Heart left ventricle (tissue), 16 donors: ENCODE measurements at regions not wholly inside any gene's neighbourhood (a gene's known extent, or its start where the extent isn't known, plus 50 kb on each side); places are given as distances from the start of the nearest gene placed in this dataset.

Experiments
- ATAC-seq, 4 donors: fragments of 200-7000 bp; cut with Tn5 transposase; one replicate each; pipeline ENCODE4 v1.9.1; 2020 to 2022; ENCODE audit warnings: moderate library complexity in 4 of 4, mild to moderate bottlenecking in 3 of 4, moderate number of reproducible peaks in 1 of 4
- DNase-seq, 5 donors: peaks; one replicate each; pipeline ENCODE4 v3.0.0-alpha.2; 2020
- H3K27ac ChIP-seq, 12 donors: fragments of 200-600 bp; sonication (generic) in 4 of 12; one replicate each; pipeline versions ENCODE4 v1.5.0 to v1.8.0; 2016 to 2022; ENCODE audit warnings: mild to moderate bottlenecking in 2 of 12
- H3K27me3 ChIP-seq, 9 donors: fragments of 200-600 bp; sonication (generic) in 2 of 9; one replicate each; pipeline versions ENCODE4 v1.5.1 to v1.8.0; 2016 to 2022; ENCODE audit warnings: mild to moderate bottlenecking in 3 of 9
- H3K36me3 ChIP-seq, 9 donors: fragments of 200-600 bp; sonication (generic) in 2 of 9; one replicate each; pipeline versions ENCODE4 v1.5.0 to v1.8.0; 2018 to 2022; ENCODE audit warnings: mild to moderate bottlenecking in 2 of 9
- H3K4me1 ChIP-seq, 12 donors: fragments of 200-600 bp; sonication (generic) in 4 of 12; one replicate each; pipeline versions ENCODE4 v1.5.0 to v1.8.0; 2016 to 2022; ENCODE audit warnings: mild to moderate bottlenecking in 3 of 12
- H3K4me3 ChIP-seq, 12 donors: fragments of 200-600 bp; sonication (generic) in 4 of 12; one replicate each; pipeline versions ENCODE4 v1.5.0 to v1.8.0; 2017 to 2022; ENCODE audit warnings: mild to moderate bottlenecking in 9 of 12, moderate library complexity in 4 of 12
- H3K9me3 ChIP-seq, 12 donors: fragments of 200-600 bp; sonication (generic) in 4 of 12; one replicate each; pipeline versions ENCODE4 v1.5.0 to v1.8.0; 2016 to 2022; ENCODE audit warnings: mild to moderate bottlenecking in 1 of 12
- CTCF ChIP-seq, 12 donors: fragments of 200-600 bp; sonication (generic) in 4 of 12; IDR thresholded peaks; one replicate each; pipeline versions ENCODE4 v1.5.0 to v1.8.0; 2018 to 2022; ENCODE audit warnings: antibody characterized with exemption in 12 of 12, mild to moderate bottlenecking in 5 of 12
- POLR2A ChIP-seq, 2 donors: fragments of 450-650 bp; IDR thresholded peaks; one replicate each; pipeline ENCODE4 v1.6.1; 2017; ENCODE audit warnings: antibody characterized with exemption in 2 of 2, mild to moderate bottlenecking in 2 of 2, moderate library complexity in 2 of 2
- WGBS, 4 donors: extraction: QIAGEN DNeasy Blood & Tissue Kit in 2 of 4; methylation state at CpG; one replicate each; pipeline versions ENCODE4 v1.1.5 to v1.1.7; 2013 to 2018; 5-methylcytosine and 5-hydroxymethylcytosine counted together
- intact Hi-C, 10 donors: fragments of 100-400 bp; cut with DNase I; formaldehyde crosslinking; loops; one replicate each; pipeline versions ENCODE4 v1.11.1 to v1.14.2; 2022
- donor health status: ischemic (EF 13 %, LVEDD 7.1; RV severe dilation, severe dysfunction).
- donor health status: healthy with polysubstance abuse.
- donor health status: DM: no; HTN: yes; CAD: no.
- donor health status: DM: no; HTN: no; CAD: no.
- donor health status: ischemic (EF 25% LVEDD 6.9; RV normal size, moderate dysfunction).
- donor health status: ischemic (EF 25% LVEDD 5.7; RV mildly dilated, moderate dysfunction).
- donor health status: healthy.
- donor health status: DM: yes; HTN: yes; CAD: no.
- donor health status: ischemic (EF 35%, LVEDD 5.7; RV mildly dilated, moderate dysfunction).
- donor health status: nonischemic (EF 11% LVEDD 7.7; RV severe dilation, severe dysfunction).
- donor health status: DM: yes; HTN: yes; CAD: no.
- donor health status: PGD.
- donor health status: ischemic (EF 29% LVEDD 5.4; RV normal size, mild dysfunction).
- donor health status: nonischemic (EF 23%, LVEDD 6.1; RV moderate dilation, normal function).

- intact Hi-C loops = no loop called here
- no peak for ATAC-seq
Observed at GRCh38 chr3:159782724-159783421, 205.8 kb upstream of the IL12A start.

GRCh38 chr3:159783780-159784742 is 204.6 kb upstream of the IL12A start:
- ATAC-seq = no peak
- Histone ChIP-seq H3K27ac (peak overlapping the region in 1 of 12 donors; percentile 58), H3K4me1 (peaks cover 0 to 41% (median 20%) of the 10 kb centered on the region in 12 donors), H3K27me3 (no peaks in the 10 kb centered on the region), H3K36me3 (no peaks in the 10 kb centered on the region), H3K9me3 (no peaks in the 10 kb centered on the region), H3K4me3 (no peak overlapping the region)
- intact Hi-C loops = no loop called here
- TF ChIP-seq CTCF (IDR thresholded peaks at IDR 0.05) = no peak
- no peak for TF ChIP-seq POLR2A (IDR thresholded peaks at IDR 0.05)
- no peak for DNase-seq
- 81 to 87% (median 85%) methylated on average over 13 of the region's 13 CpGs for WGBS, 4 donors

More at GRCh38 chr3:159782724-159783421, 205.8 kb upstream of the IL12A start:
- DNase-seq = no peak
- no peaks in the 10 kb centered on the region for H3K9me3 ChIP-seq
- TF ChIP-seq POLR2A (IDR thresholded peaks at IDR 0.05) (no peak), CTCF (IDR thresholded peaks at IDR 0.05) (no peak)
- H3K36me3 ChIP-seq = no peaks in the 10 kb centered on the region
- peak overlapping the region in 1 of 12 donors; percentile 58 for H3K27ac ChIP-seq
- no peaks in the 10 kb centered on the region for H3K27me3 ChIP-seq
- no peak overlapping the region for H3K4me3 ChIP-seq
- peaks cover 0 to 33% (median 13%) of the 10 kb centered on the region in 12 donors for H3K4me1 ChIP-seq
- 87 to 94% (median 88%) methylated on average over 5 of the region's 5 CpGs for WGBS, 4 donors

- no peaks in the 10 kb centered on the region for H3K27me3 ChIP-seq
Observed at GRCh38 chr3:159785273-159785708, 203.3 kb upstream of the IL12A start.

More at GRCh38 chr3:159785273-159785708, 203.3 kb upstream of the IL12A start:
- Histone ChIP-seq H3K27ac (no peak overlapping the region), H3K4me1 (peaks cover 0 to 36% (median 22%) of the 10 kb centered on the region in 12 donors), H3K36me3 (no peaks in the 10 kb centered on the region), H3K9me3 (no peaks in the 10 kb centered on the region), H3K4me3 (no peak overlapping the region)
- intact Hi-C loops = no loop called here
- ATAC-seq (no peak), DNase-seq (no peak)
- WGBS, 4 donors = 41 to 52% (median 51%) methylated on average over 1 of the region's 1 CpG
- TF ChIP-seq CTCF (IDR thresholded peaks at IDR 0.05) (no peak), POLR2A (IDR thresholded peaks at IDR 0.05) (no peak)
